ENCODE measurements at regions not wholly inside any gene's neighbourhood (a gene's known extent, or its start where the extent isn't known, plus 50 kb on each side); places are given as distances from the start of the nearest gene placed in this dataset.

DNA sequence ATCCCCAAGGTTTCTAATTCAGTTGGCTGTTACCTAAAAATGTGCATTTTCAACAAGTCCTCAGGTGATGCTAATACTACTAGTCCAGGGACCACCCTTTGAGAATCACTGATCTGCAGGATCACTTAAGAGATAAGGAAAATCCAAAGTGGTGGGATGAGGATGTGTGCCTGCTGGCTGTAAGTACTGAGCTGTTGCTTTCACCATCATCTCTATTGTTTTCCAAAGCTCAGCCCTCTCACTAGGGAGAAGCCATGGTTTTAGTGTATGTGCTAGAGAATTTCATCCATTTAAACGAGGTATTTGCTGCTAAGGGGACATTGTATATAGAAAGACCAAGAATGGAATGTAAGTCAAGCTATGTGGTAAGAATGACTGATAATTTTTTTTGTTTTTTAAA, 202.3 kb downstream of the KIF21A start:
- Histone ChIP-seq H3K36me3 (ENCODE audit: insufficient read depth, low read length) (no peaks in the 10 kb centered on the region), H2AFZ (ENCODE audit: low read length) (no peak overlapping the region), H3K79me2 (ENCODE audit: insufficient read depth, low read length) (no peaks in the 10 kb centered on the region), H3K4me2 (ENCODE audit: insufficient read depth, low read length) (no peak overlapping the region), H3K27me3 (ENCODE audit: insufficient read depth, low read length) (no peaks in the 10 kb centered on the region), H4K20me1 (ENCODE audit: insufficient read depth, low read length) (no peaks in the 10 kb centered on the region), H3K4me1 (ENCODE audit: insufficient read depth, low read length) (no peaks in the 10 kb centered on the region), H3K4me3 (ENCODE audit: insufficient read depth, low read length) (no peak overlapping the region), H3K27ac (ENCODE audit: low read depth, low read length) (no peak overlapping the region), H3K9me3 (ENCODE audit: low read depth, low read length) (no peaks in the 10 kb centered on the region)
- no peak for DNase-seq (ENCODE audit: insufficient read length, low spot score, missing footprints)
- no peak for TF ChIP-seq CTCF (IDR thresholded peaks at IDR 0.05; ENCODE audit: extremely low read depth, low read depth, low read length)

DNA sequence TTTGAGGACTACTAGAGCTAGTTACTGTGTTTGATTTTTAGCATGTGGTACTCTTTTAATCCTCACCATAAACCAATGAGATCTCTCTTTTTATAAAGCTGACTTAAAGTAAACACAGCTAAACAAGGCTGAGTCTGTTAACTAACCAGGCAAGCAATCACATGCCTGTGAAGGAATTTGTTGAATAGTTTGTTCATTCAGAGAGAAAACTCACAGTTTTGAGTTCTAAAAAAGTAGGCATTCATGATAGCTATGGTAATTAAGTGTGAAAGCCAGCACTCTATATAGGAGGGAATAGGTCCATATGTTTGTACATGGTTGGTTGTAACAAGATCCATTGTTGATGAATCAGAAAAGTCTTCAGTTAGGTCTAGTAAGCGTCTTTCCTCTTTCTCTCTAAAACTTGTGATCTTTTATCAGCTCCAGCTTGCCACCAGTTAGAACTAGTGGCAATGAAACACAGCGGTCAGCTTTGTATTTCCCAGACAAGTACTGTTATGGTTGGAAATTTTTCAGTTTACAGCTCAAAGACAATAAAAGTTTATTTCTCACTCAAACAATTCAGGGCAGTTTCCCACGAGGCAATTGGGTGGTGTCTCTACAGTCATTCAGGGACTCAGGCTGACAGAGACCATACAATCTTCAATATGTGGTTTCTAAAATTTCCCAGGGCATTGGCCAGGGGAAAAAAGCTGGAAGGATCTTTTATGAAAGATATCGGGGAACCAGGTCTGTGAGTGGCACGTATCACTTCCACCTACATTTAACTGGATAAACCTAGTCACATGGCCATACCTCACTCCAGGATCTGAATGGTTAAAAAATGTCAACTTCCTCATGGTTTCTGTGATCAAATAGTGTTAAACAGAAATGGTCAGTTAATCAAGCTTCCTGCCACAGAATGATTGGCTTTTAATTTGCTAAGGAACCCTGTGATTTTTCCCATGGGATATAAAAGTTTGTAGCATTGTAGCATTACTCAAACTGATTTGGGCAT, 203.1 kb downstream of the KIF21A start:
- H3K9me3 ChIP-seq (ENCODE audit: low read depth, low read length) = no peaks in the 10 kb centered on the region
- no peak overlapping the region for H3K27ac ChIP-seq (ENCODE audit: low read depth, low read length)
- peak overlapping the region; percentile 16 for H2AFZ ChIP-seq (ENCODE audit: low read length)
- H3K4me3 ChIP-seq (ENCODE audit: insufficient read depth, low read length) = no peak overlapping the region
- no peaks in the 10 kb centered on the region for H4K20me1 ChIP-seq (ENCODE audit: insufficient read depth, low read length)
- no peak overlapping the region for H3K4me2 ChIP-seq (ENCODE audit: insufficient read depth, low read length)
- no peaks in the 10 kb centered on the region for H3K79me2 ChIP-seq (ENCODE audit: insufficient read depth, low read length)
- H3K27me3 ChIP-seq (ENCODE audit: insufficient read depth, low read length) = no peaks in the 10 kb centered on the region
- no peak for DNase-seq (ENCODE audit: insufficient read length, low spot score, missing footprints)
- no peaks in the 10 kb centered on the region for H3K36me3 ChIP-seq (ENCODE audit: insufficient read depth, low read length)
- H3K4me1 ChIP-seq (ENCODE audit: insufficient read depth, low read length) = no peaks in the 10 kb centered on the region
- TF ChIP-seq CTCF (IDR thresholded peaks at IDR 0.05; ENCODE audit: extremely low read depth, low read depth, low read length) = no peak

- no peaks in the 10 kb centered on the region for H3K4me1 ChIP-seq (ENCODE audit: insufficient read depth, low read length)
- no peak overlapping the region for H2AFZ ChIP-seq (ENCODE audit: low read length)
- H3K4me3 ChIP-seq (ENCODE audit: insufficient read depth, low read length) = no peak overlapping the region
- no peak for TF ChIP-seq CTCF (IDR thresholded peaks at IDR 0.05; ENCODE audit: extremely low read depth, low read depth, low read length)
- no peaks in the 10 kb centered on the region for H3K9me3 ChIP-seq (ENCODE audit: low read depth, low read length)
- H3K27me3 ChIP-seq (ENCODE audit: insufficient read depth, low read length) = no peaks in the 10 kb centered on the region
- no peak for DNase-seq (ENCODE audit: insufficient read length, low spot score, missing footprints)
- no peak overlapping the region for H3K4me2 ChIP-seq (ENCODE audit: insufficient read depth, low read length)
- no peaks in the 10 kb centered on the region for H3K79me2 ChIP-seq (ENCODE audit: insufficient read depth, low read length)
- no peaks in the 10 kb centered on the region for H3K36me3 ChIP-seq (ENCODE audit: insufficient read depth, low read length)
- H4K20me1 ChIP-seq (ENCODE audit: insufficient read depth, low read length) = no peaks in the 10 kb centered on the region
- no peak overlapping the region for H3K27ac ChIP-seq (ENCODE audit: low read depth, low read length)
These were observed 205.9 kb downstream of the KIF21A start for GRCh38 chr12:39237004-39237403.

- Histone ChIP-seq H3K4me3 (ENCODE audit: insufficient read depth, low read length) (no peak overlapping the region), H3K4me1 (ENCODE audit: insufficient read depth, low read length) (no peaks in the 10 kb centered on the region), H3K27ac (ENCODE audit: low read depth, low read length) (no peak overlapping the region), H4K20me1 (ENCODE audit: insufficient read depth, low read length) (no peaks in the 10 kb centered on the region), H3K79me2 (ENCODE audit: insufficient read depth, low read length) (no peaks in the 10 kb centered on the region), H3K4me2 (ENCODE audit: insufficient read depth, low read length) (no peak overlapping the region), H3K9me3 (ENCODE audit: low read depth, low read length) (no peaks in the 10 kb centered on the region), H3K36me3 (ENCODE audit: insufficient read depth, low read length) (no peaks in the 10 kb centered on the region), H3K27me3 (ENCODE audit: insufficient read depth, low read length) (no peaks in the 10 kb centered on the region), H2AFZ (ENCODE audit: low read length) (no peak overlapping the region)
- no peak for TF ChIP-seq CTCF (IDR thresholded peaks at IDR 0.05; ENCODE audit: extremely low read depth, low read depth, low read length)
- DNase-seq (ENCODE audit: insufficient read length, low spot score, missing footprints) = no peak
These were observed 206.7 kb downstream of the KIF21A start for GRCh38 chr12:39235990-39236767.
